ENCODE measurements at regions not wholly inside any gene's neighbourhood (a gene's known extent, or its start where the extent isn't known, plus 50 kb on each side); places are given as distances from the start of the nearest gene placed in this dataset.
"Not testable (repeated sequence)": the region's sequence is repeated elsewhere in the genome, so short reads cannot be mapped to it uniquely, and the experiment has no call there.

GRCh38 chr1:189904509-189904908 lies 573.2 kb downstream of the BRINP3 start:
- no peak for DNase-seq (ENCODE audit: low read depth)

- DNase-seq (ENCODE audit: low read depth), result no peak
These were observed 569.6 kb downstream of the BRINP3 start for GRCh38 chr1:189908113-189908512.

GRCh38 chr1:189921613-189922012 lies 556.1 kb downstream of the BRINP3 start:
- no peak for DNase-seq (ENCODE audit: low read depth)

- no peak for DNase-seq (ENCODE audit: low read depth)
These were observed 550.0 kb downstream of the BRINP3 start for GRCh38 chr1:189927641-189928040.

DNA sequence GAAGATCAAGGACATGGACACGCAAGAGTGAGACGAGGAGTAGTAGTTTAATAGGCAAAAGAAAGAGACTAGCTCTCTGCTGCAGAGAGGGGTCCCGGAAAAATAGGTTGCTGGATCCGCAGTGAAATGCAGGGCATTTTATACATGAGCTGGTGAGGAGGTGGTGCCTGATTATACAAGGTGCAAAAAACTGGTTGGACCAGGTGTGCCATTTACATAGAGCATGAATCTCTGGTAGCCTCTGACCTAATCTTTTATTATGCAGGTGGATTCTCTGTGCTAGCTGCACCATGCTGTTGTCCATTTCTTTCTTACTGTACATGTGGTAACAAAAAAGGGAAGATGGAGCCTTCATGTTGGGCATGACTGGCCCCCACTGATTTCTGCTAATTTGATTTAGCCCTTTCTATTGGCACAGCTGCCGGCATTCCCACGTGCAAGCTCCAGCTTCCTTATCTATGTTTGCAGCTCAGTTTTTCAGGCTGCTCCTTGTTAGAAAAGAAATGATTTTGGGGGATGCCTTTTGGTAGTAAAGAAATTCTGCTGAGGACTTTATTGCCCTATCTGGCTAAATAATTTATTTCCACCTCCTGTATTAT lies 548.1 kb downstream of the BRINP3 start:
- no peak for DNase-seq (ENCODE audit: low read depth)

- DNase-seq (ENCODE audit: low read depth), result no peak
These were observed 540.8 kb downstream of the BRINP3 start for GRCh38 chr1:189936861-189937260.

GRCh38 chr1:189939967-189940366 lies 537.7 kb downstream of the BRINP3 start:
- DNase-seq (ENCODE audit: low read depth), result no peak

DNA sequence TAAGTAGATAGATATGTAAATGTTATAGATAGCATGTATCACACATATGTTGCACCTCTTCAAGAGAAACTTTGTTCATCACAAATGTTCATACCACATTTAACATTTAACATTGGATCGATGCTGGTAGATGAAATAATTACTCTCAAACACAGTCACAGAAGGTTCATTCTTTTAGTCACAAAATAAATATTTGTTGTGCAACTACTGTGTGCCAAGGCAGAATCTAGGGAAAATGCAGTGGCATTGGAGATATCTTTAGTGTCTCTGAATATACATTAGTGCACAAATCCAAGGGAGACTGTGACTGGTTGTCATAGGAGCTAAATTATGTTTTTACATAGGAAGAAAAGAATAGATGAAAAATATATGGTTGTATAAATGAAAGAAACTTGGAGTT lies 535.7 kb downstream of the BRINP3 start:
- DNase-seq (ENCODE audit: low read depth), result no peak

- no peak for DNase-seq (ENCODE audit: low read depth)
These were observed 518.9 kb downstream of the BRINP3 start for GRCh38 chr1:189958756-189959155.

- DNase-seq (ENCODE audit: low read depth), result no peak
These were observed 516.9 kb downstream of the BRINP3 start for GRCh38 chr1:189960769-189961168.

DNA sequence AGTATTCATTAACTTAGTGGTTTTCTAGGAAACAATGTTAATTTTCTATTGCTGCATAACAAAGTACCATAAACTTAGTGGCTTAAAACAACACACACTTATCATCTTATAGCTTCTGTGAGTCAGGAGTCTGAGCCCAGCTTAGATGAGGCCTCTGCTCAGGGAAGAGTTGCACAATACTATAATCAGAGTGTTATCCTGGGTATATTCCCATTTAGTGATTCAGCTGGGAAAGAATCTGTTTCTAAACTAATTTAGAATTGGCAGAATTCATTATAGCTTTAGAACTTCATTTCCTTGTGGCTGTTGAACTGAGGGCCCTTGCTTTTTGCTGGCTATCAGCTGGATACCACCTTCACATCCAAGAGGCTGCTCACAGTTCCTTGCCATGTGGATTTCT lies 515.5 kb downstream of the BRINP3 start:
- DNase-seq (ENCODE audit: low read depth), result no peak

DNA sequence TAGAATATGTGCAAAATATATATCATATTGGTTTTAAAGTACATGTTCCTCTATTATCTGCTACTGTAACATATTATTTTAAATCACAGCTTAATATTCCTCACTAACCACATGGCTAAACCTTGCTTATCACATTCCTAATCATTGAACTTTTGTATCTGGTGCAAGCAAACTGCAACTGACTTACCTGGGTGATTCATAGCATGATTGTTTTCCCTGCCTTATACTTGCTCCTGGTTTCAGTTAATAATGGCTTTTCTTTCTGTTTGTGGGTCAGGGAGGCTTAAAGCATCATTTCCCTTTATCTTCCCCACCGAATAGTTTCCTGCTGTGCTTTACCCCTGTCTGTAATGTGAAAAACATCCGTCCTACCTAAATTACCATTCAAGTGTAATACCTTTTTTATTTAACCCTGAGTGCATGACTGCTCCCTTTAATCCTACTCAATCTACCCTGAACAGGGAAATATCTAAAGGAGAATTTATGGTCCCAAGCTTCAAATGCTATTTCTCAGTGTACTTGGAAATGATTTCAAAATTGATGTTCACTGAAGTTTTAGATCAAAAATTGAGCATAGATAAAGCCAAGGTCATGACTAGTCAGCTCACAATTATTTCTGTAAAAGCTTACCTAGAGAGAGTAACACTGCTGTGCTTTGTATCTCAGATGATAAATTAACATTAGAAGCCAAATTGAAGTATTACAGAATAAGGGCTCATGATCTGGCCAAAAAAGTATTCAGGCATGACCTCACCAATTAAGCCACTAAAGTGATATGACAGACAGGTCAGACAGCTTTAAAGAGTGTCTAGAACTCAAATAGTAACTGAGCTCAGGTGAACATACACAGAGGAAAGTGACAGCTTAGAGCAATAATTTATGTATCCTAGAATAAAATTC lies 507.1 kb downstream of the BRINP3 start:
- no peak for DNase-seq (ENCODE audit: low read depth)

- DNase-seq (ENCODE audit: low read depth), result no peak
These were observed 506.0 kb downstream of the BRINP3 start for GRCh38 chr1:189971656-189972055.

- DNase-seq (ENCODE audit: low read depth), result no peak
These were observed 500.5 kb downstream of the BRINP3 start for GRCh38 chr1:189977184-189977583.

DNA sequence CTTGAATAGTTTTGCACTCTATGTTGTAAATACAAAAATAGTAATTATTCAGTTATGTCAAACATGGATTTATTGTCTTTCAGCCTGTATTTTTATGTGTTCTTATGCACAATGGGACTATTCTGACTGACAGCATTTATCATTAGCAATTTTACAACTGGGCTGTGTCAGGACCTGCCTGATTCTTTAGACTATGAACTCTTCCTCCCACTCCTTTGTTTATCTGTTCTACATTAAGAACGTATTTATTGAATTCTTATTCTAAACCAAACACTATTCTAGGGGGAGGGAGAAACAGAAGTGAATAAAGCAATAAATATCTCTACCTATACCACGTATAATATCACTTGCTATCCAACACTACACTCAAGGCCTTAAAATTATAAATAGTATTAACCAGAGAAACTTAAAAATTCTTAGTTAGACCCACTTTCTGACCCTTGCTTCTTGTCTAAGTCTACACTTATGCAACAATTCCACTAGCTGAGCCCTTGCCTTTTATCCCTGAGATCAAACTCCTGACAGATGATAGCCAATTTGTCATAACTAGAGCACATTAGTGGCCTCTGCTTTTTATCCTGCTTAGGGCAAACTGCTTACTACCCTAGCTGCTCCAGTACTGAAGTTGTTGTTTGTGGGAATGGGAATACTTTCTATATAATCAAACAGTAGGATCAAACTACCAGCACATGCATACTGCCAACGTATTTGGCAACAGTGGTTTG lies 494.3 kb downstream of the BRINP3 start:
- DNase-seq (ENCODE audit: low read depth), result no peak

GRCh38 chr1:189986516-189986915 lies 491.1 kb downstream of the BRINP3 start:
- no peak for DNase-seq (ENCODE audit: low read depth)

DNA sequence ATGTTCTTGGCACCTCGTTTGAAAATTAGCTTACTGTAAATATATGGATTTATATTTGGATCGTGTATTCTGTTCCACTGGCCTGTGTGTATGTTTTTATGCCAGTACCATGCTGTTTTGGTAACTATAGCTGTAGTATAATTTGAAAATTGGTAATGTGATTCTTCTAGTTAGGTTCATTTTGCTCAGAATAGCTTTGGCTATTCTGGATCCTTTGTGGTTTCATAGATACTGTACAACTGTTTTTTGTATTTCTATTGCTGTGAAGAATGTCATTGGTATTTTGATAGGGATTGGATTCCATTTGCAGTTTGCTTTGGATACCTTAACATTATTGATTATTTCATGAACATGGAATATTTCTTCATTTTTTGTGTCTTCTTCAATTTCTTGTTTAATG lies 490.2 kb downstream of the BRINP3 start:
- no peak for DNase-seq (ENCODE audit: low read depth)

GRCh38 chr1:189992856-189993255 lies 484.8 kb downstream of the BRINP3 start:
- DNase-seq (ENCODE audit: low read depth), result no peak

DNA sequence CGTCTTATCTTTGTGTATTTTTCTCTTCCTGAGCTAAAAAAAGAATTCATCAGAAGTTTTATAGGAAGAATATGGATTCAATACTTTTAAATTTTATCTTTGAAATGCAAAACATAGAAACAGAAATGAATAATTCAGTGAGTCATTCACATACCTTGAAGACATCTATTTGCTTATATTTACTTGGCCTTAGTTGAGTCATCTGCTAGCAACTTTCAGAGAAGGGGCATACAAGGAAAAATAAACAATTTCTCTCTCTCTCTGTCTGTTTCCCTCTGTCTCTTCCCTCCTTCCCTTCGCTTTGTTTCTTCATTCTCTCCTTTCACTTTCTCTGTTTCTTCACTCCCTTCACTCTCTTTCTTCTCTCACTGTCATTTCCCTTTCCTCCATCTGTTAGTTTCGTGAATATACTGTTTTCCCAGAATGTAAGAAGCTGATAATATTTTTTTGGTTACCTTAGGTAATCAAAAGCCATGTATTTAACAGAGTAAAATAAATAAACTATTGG lies 477.2 kb downstream of the BRINP3 start:
- DNase-seq (ENCODE audit: low read depth), result no peak

DNA sequence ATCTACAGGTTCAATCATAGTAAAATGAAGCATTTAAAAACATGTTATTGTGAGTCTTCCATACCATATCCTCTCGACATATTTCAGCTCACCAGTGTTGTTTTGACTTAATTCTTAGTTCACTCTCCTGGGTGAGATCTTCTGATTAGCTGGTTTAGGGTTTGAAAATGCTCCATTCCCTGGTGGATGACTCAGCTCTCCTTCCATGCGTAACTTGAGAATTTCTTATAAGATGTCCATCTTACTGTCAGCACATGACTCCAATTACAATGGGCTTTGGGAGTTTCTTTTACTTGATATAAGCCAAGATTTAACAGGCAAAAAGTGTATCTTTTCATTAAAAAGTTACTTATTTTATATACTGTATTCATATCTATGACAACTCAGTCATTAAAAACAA lies 476.5 kb downstream of the BRINP3 start:
- no peak for DNase-seq (ENCODE audit: low read depth)

DNA sequence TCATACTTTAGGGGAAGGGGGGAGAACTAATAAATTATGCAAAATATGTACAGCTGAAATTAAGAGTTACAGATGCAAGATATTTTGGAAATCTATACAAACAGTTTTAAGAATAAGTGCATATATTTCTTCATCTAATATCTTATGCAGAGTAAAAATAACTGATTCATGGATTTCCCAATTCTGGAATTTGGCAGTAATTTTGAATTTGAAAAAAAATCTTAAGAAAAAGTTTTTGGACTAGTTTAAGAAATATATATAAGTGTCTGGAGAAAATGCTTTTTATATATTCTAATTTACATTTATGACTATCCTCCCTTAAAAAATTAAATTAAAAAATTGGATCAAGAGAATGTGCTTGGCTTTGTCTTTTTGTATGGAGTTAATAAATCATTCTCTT lies 474.3 kb downstream of the BRINP3 start:
- DNase-seq (ENCODE audit: low read depth), result no peak

- DNase-seq (ENCODE audit: low read depth), result no peak
These were observed 466.1 kb downstream of the BRINP3 start for GRCh38 chr1:190011585-190011984.

DNA sequence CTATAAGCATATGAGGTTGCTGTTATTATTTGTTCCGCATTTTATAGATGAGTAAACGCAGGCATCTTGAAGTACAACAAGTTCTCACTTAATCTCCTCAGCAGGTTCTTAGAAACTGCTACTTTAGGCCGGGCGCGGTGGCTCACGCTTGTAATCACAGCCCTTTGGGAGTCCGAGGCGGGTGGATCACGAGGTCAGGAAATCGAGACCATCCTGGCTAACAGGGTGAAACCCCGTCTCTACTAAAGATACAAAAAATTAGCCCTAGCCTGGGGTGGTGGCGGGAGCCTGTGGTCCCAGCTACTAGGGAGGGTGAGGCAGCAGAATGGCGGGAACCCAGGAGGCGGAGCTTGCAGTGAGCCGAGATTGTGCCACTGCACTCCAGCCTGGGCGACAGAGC lies 458.5 kb downstream of the BRINP3 start:
- not testable (repeated sequence) for DNase-seq (ENCODE audit: low read depth)
